ES-I3 (cell line): ENCODE measurements at regions not wholly inside any gene's neighbourhood (a gene's known extent, or its start where the extent isn't known, plus 50 kb on each side); places are given as distances from the start of the nearest gene placed in this dataset.

ENCODE experiments used
- H3K36me3 ChIP-seq: 2 replicates; pipeline ENCODE4 v1.6.1; 2013; ENCODE audit warnings: mild to moderate bottlenecking, low read length, control low read depth, moderate library complexity; ENCODE audit not compliant: insufficient read depth
- H3K4me1 ChIP-seq: 2 replicates; pipeline ENCODE4 v1.6.1; 2013; ENCODE audit warnings: mild to moderate bottlenecking, control low read depth, low read length; ENCODE audit not compliant: insufficient read depth
- H3K9ac ChIP-seq: 2 replicates; pipeline ENCODE4 v1.6.1; 2013; ENCODE audit warnings: low read depth, mild to moderate bottlenecking, low read length, moderate library complexity
- H3K9me3 ChIP-seq: 2 replicates; pipeline ENCODE4 v1.6.1; 2013; ENCODE audit warnings: mild to moderate bottlenecking, low read length, moderate library complexity; ENCODE audit not compliant: control insufficient read depth, insufficient read depth

DNA sequence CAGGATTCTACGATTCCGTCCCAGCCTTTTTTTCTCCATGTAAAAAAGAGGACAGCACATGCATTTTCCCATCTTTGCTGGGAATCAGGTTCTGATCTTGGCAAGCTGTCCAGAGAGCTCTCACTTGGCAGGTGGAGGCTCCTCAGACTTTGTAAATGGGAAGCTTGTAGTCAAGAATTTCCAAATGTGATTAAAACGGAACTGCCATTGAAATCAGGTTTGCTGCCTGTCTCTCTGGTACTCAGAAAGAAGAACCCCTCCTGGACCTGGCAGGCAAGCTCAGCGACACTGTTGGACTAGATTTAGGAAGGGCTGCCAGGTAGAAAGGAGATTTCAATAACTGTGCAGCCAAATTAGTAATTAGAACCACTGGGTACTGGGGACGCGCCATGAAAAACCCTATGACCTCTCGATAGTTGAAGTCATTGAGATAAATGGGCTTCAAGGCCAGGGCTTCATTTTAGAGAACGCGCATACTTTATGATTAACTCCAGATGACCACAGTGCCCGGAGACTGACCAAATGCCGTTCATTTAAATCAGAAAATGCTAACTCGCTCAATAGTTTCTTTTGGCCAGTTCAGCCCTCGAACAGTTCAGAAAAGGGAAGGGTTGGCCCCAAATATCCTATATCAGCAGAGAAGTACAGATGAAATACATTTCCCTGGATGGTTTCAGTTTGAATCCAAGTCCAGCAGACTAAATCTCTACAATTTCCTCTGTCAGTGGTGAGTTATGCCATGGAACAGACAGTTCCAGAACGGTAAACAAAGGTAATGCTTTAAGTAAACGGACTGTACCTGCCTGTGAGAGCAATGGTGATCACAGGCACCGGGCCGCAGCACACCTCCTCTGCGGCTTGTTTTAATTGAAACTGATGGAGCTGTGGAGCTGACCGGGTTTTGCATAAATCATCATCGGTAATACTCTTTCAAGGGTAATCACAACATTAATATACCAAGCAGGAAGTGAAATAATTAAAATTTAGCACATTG lies 517.4 kb downstream of the RFC3 start:
- Histone ChIP-seq H3K9ac (no peak overlapping the region), H3K4me1 (no peaks in the 10 kb centered on the region), H3K9me3 (no peaks in the 10 kb centered on the region; the same call in 1 of the 2 replicates), H3K36me3 (no peaks in the 10 kb centered on the region)

DNA sequence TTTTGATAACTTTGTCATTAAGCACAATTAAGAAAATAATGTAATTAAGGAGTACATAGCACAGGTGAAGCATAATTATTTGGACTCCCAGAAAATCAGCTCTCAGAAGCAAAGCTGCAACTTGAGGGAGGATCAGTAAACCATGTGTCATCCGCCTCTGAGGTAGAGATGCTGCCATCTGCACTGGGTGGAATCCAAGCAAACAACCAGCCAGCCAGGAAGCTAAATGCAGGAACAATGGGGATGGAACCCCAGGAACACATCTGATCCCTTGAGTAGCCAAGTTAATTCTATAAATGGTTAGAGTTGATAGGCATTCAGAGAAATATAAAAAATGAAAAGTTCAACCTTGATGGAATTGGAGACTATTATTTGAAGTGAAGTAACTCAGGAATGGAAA lies 520.2 kb downstream of the RFC3 start:
- Histone ChIP-seq H3K36me3 (no peaks in the 10 kb centered on the region), H3K9me3 (no peaks in the 10 kb centered on the region), H3K4me1 (no peaks in the 10 kb centered on the region), H3K9ac (no peak overlapping the region)

DNA sequence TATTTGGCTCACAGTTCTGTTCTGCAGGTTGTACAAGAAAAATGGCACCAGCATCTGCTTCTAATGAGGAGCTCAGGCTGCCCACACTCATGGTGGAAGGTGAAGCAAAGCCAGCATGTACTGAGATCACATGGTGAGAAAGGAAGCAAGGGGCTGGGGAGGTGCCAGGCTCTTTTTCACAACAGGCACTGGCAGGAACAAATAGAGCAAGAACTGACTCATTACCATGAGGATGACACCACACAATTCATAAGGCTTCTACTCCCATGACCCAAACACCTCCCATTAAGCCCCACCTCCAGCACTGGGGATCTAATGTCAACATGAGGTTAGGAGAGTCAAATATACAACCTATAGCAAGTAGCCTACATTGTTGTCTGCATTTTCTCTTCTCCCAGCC lies 522.6 kb downstream of the RFC3 start:
- Histone ChIP-seq H3K9me3 (no peaks in the 10 kb centered on the region), H3K36me3 (no peaks in the 10 kb centered on the region), H3K4me1 (peaks cover 7% of the 10 kb centered on the region; the same call in 1 of the 2 replicates), H3K9ac (no peak overlapping the region)

DNA sequence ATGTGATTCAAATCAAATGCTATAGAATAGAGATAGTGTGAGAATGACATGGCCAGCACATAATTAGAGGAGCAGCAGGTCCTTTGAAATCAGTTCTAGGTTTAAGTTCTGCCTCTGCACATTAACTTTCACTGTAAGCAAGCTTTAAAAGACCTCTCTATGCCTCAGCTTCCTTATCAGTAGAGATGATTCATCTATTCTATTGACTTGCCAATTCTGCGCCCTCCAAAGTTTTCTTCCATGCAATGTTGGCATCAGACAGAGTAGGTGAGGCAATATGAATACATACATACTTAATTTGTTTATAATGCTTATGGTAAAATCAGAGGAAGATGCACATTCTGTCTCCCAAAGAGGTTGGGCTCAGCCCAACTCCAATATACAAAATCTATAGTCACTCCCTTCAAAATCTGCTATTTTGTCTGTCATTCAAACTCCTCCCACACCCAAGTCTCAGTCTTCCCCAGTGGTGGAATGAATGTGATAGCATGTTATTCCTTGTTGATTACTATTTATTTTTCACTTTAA lies 525.5 kb downstream of the RFC3 start:
- Histone ChIP-seq H3K9ac (no peak overlapping the region), H3K9me3 (no peaks in the 10 kb centered on the region), H3K36me3 (no peaks in the 10 kb centered on the region), H3K4me1 (peaks cover 7% of the 10 kb centered on the region; the same call in 1 of the 2 replicates)

DNA sequence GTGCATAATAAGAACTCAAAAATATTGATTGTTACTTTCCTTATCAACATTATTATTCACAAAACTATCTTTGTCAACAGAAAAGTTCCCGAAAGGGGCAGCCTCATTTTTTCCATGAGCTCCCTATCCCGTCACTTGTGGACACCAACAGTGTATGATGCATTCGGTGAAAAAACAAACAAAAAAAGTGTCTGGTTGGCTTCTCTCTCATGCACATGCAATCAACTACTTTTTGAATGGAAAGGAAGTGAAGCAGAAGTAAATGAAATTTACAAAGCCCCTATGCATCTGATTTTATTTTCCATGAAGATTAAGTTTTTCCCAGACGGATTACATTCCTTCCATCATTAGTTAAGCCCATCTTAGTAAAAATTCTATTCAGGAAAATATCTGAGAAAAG lies 526.9 kb downstream of the RFC3 start:
- H3K9ac ChIP-seq, result no peak overlapping the region
- peaks cover 7% of the 10 kb centered on the region; the same call in 1 of the 2 replicates for H3K4me1 ChIP-seq
- no peaks in the 10 kb centered on the region for H3K36me3 ChIP-seq
- H3K9me3 ChIP-seq, result no peaks in the 10 kb centered on the region

DNA sequence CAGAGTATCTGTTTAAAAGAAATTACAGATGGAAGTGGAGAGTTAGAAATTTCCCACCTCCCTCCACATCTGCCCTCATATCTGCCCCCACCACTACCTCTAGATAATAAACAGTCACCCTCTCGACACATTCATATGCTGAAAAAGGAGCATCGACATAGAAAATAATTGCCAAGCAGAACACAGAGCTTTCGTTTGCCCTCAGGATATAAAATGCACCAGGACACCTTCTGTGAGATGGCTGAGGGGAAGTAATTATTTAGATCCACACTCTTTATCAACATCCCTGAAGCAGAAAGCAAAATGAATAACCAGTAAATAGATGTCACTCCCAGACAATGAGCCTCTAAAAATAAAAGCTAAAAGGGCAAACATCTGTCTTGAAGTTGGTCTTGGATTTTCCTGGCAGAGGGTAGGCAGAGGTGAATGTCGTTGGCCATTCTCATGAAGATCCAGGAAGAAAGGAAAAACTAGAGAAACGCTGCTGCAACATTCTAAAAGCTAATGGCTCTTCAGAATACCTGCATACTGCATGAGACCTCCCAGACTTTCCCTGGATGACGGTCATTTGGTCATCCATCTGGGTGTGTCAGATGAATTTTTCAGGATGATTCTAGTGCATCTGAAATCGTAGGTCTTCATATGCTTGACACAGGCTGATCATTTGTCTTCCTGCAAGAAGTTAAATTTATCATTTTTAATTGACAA lies 527.5 kb downstream of the RFC3 start:
- Histone ChIP-seq H3K9ac (no peak overlapping the region), H3K36me3 (no peaks in the 10 kb centered on the region), H3K9me3 (no peaks in the 10 kb centered on the region), H3K4me1 (peaks cover 7% of the 10 kb centered on the region; the same call in 1 of the 2 replicates)

DNA sequence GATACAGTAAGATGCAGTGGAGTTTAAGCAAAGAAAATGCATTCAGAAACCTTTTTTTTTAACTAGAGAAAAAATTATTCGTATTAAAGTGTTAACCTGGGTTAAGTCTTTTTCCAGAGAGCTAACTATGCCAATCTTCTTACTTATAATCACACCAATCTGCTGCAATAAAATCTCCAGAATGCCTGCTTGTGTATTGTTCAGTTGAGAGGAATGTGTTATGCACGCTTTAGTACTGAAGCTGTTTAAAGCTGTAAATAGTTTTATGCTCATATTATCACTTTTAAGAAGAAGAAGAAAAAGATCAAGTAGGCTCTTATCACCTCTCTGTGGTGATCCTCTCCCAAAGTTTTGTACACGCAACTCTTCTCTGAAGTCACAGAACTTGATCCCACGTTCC lies 528.7 kb downstream of the RFC3 start:
- H3K9me3 ChIP-seq, result no peaks in the 10 kb centered on the region
- no peaks in the 10 kb centered on the region for H3K36me3 ChIP-seq
- H3K4me1 ChIP-seq, result peaks cover 7% of the 10 kb centered on the region; the same call in 1 of the 2 replicates
- no peak overlapping the region for H3K9ac ChIP-seq

DNA sequence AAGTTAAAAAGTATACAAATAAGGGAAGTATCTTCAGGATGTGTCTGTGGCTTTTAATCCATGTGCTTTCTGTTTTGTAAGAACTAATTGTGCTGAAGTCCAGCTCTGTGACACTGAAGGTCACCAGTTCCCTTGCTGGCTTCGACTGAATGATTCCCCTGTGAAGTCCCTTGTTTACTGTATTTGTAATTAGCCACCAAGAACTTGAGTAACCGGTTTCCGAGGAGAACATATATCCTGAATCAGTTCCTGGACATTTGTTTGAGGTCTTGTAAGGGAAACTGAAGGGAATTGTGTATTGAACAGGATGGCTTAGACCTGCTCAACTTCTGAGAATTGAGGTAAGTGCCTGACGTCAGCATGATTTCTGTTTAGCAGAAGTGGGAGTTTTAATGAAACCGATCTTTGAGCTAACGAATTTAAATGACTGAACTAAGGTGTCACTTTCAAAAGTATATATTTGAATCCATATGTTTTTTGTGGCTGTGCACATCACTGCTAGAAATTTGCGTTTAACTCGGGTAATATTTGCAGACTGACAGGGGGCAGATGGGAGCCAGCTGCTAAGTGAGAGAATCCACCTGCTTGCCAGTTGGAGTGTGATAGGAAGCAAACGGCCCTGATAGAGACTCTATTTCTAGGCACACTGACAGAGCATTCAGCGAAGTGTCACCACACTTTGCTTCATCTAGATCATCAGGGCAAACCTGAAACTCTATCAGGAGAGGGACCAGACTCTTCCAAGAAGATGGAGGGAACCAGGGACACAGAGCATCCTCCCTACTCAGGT lies 530.0 kb downstream of the RFC3 start:
- Histone ChIP-seq H3K4me1 (peaks cover 7% of the 10 kb centered on the region; the same call in 1 of the 2 replicates), H3K36me3 (no peaks in the 10 kb centered on the region), H3K9ac (no peak overlapping the region), H3K9me3 (no peaks in the 10 kb centered on the region)

DNA sequence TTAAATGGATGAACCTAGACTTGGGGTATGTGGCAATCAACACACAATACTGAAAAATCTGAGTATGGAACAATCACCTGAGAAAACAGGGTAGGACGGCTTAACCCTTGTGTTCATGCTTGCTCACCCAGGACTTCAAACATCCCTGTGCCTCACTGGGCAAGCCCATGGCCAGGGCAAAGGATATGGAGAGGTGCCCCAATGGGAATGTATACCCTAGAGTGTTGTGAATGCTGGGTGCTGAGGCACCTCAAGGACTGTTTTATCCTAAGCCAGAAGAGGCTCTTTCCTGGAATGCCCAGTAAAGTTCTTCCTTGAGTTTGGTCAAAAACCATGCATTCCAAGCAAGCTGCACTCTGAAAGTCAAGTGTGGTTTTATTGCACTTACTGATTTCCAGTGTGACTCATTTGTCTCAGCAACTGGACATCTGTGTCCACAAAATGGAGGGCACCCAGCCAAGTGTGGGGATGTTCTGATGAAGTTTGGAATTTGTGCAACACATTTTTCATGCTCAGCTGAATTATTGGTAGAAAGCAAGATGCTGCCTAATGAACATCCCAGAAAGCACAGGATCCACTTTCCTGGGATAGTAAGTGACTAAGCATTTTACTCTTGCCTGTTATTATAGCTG lies 531.3 kb downstream of the RFC3 start:
- H3K4me1 ChIP-seq, result peaks cover 6% of the 10 kb centered on the region; the same call in 1 of the 2 replicates
- no peak overlapping the region for H3K9ac ChIP-seq
- H3K9me3 ChIP-seq, result no peaks in the 10 kb centered on the region
- H3K36me3 ChIP-seq, result no peaks in the 10 kb centered on the region

DNA sequence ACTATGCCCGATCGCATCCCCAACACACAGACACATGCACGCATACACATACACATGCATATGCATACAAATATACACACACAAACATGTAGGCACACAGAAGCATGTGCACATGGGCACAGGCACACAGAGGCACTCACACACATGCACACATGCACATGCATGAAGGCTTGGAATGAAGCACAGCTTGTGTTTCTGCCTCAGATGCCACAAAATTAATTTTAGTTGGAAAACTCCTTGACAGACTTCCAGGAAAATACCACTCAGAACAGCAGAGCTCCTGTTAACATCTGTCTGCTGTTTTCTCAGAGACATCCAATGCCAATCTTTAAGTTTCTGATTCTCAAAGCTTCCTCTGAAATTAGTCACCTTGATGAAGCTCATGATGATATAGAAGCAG lies 532.7 kb downstream of the RFC3 start:
- Histone ChIP-seq H3K9ac (no peak overlapping the region), H3K36me3 (no peaks in the 10 kb centered on the region), H3K4me1 (no peaks in the 10 kb centered on the region), H3K9me3 (no peaks in the 10 kb centered on the region)

DNA sequence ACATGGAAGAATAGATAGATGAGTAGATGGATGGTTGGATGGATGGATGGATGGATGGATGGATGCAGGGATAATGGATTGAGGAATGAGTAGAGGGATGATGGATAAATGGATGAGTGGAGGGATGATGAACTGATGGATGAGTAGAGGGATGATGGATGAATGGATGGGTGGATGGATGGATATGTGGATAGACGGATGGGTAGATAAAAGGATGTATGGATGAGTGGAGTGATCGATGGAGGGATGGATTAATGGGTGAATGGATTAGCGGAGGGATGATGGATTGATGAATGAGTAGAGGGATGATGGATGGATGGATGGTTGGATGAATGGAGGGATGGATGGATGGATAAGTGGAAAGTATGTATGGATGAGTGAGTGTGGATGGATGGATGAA lies 533.2 kb downstream of the RFC3 start:
- Histone ChIP-seq H3K9ac (no peak overlapping the region), H3K4me1 (no peaks in the 10 kb centered on the region)

DNA sequence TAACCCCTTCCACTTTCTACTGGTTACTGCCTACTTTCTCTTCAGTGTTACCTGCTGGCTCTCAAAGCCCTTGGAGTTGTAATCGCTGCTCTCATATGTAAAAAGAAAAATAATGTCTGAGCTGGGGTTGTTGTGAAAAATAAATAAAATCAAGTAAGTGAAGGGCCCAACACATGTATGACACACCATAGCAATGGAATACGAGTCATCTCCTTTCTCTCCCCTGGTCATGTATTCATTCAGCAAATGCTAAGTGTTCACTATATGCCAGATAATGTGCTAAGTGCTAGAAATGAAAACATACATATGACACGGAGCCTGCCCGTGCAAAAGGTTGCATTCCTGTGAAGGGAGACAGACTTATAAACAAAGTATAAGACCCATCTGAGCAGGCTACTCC lies 535.0 kb downstream of the RFC3 start:
- no peak overlapping the region for H3K9ac ChIP-seq
- peaks cover 7% of the 10 kb centered on the region; the same call in 1 of the 2 replicates for H3K4me1 ChIP-seq
- no peaks in the 10 kb centered on the region for H3K9me3 ChIP-seq
- H3K36me3 ChIP-seq, result no peaks in the 10 kb centered on the region

More for the DNA sequence above, 533.2 kb downstream of the RFC3 start:
- no peaks in the 10 kb centered on the region for H3K9me3 ChIP-seq
- H3K36me3 ChIP-seq, result no peaks in the 10 kb centered on the region

DNA sequence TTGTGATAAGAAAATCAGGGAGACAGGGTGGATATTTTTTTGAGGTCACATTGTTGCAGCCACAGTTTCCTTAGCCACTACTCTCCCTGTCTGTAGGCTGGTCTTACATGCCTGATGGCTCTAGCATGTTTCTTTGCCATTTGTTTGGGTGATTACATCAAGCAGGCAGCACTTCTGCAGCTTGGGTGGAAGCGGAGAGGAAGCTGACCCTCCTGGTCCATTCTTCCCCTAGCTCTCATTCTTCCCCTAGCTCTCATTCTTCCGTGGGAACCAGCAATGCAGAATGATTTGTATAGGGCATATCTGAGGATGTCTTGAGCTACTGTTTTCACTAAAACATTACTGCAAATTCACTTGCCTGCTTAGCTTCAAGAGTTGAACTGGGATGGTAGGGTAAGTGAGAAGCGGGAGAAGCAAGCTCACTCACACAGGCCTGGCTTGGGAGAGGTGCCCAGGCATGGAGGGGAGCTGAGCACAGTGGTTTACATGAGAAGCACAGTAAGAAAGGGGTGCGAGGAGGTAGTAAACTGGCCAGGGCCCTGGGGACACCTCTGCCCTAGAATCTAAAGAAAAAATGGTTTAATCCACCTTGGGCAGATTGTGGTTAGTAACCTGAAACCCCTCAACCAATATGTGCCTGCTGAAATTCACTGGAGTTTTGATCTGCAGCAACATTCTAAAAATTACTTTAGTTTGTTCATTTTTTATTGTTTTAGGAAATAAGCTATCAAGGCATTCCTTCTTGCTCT lies 538.9 kb downstream of the RFC3 start:
- H3K9ac ChIP-seq, result no peak overlapping the region
- H3K9me3 ChIP-seq, result no peaks in the 10 kb centered on the region
- H3K36me3 ChIP-seq, result no peaks in the 10 kb centered on the region
- H3K4me1 ChIP-seq, result peaks cover 9% of the 10 kb centered on the region; the same call in 1 of the 2 replicates
